Progenitor cell of endocrine pancreas (in vitro differentiated cells): ENCODE measurements at regions not wholly inside any gene's neighbourhood (a gene's known extent, or its start where the extent isn't known, plus 50 kb on each side); places are given as distances from the start of the nearest gene placed in this dataset.

Experiments
- DNase-seq: peaks from one replicate; pipeline ENCODE4 v3.0.0; 2021; ENCODE audit warnings: low spot score; ENCODE audit not compliant: unreplicated experiment
- H3K27ac Mint-ChIP-seq: 2 replicates; pipeline ENCODE4 v1.8.0; 2021; ENCODE audit warnings: mild to moderate bottlenecking, moderate library complexity, mixed read lengths
- H3K27me3 Mint-ChIP-seq: 2 replicates; pipeline ENCODE4 v1.8.0; 2021; ENCODE audit warnings: mixed read lengths
- H3K36me3 Mint-ChIP-seq: 2 replicates; pipeline ENCODE4 v1.8.0; 2022; ENCODE audit warnings: mixed read lengths; ENCODE audit not compliant: insufficient read depth
- H3K4me1 Mint-ChIP-seq: 2 replicates; pipeline ENCODE4 v1.8.0; 2021; ENCODE audit warnings: low read depth, mixed read lengths
- H3K4me3 Mint-ChIP-seq: 2 replicates; pipeline ENCODE4 v1.8.0; 2021; ENCODE audit warnings: low read depth, mild to moderate bottlenecking, moderate library complexity, mixed read lengths
- H3K9me3 Mint-ChIP-seq: 2 replicates; pipeline ENCODE4 v1.8.0; 2021; ENCODE audit warnings: low read depth, mixed read lengths
- CTCF ChIP-seq: fragments of 200-600 bp; sonication (generic); IDR thresholded peaks from one replicate; pipeline ENCODE4 v1.5.0; 2021; ENCODE audit warnings: antibody characterized with exemption, mild to moderate bottlenecking; ENCODE audit not compliant: unreplicated experiment

- Mint-ChIP-seq H3K36me3 (no peaks in the 10 kb centered on the region), H3K27ac (no peak overlapping the region), H3K27me3 (peaks cover 38% of the 10 kb centered on the region), H3K9me3 (no peaks in the 10 kb centered on the region), H3K4me1 (peaks cover 1% of the 10 kb centered on the region), H3K4me3 (no peak overlapping the region)
- DNase-seq: no peak
- no peak for TF ChIP-seq CTCF
Observed at GRCh38 chr2:242035858-242036652, 166.5 kb downstream of the RTP5 start.

- Mint-ChIP-seq H3K27ac (no peak overlapping the region), H3K27me3 (peaks cover 39% of the 10 kb centered on the region), H3K9me3 (no peaks in the 10 kb centered on the region), H3K4me3 (no peak overlapping the region), H3K4me1 (peaks cover 1% of the 10 kb centered on the region), H3K36me3 (no peaks in the 10 kb centered on the region)
- no peak for DNase-seq
- no peak for TF ChIP-seq CTCF
Observed at GRCh38 chr2:242036653-242036950, 167.1 kb downstream of the RTP5 start.

DNA sequence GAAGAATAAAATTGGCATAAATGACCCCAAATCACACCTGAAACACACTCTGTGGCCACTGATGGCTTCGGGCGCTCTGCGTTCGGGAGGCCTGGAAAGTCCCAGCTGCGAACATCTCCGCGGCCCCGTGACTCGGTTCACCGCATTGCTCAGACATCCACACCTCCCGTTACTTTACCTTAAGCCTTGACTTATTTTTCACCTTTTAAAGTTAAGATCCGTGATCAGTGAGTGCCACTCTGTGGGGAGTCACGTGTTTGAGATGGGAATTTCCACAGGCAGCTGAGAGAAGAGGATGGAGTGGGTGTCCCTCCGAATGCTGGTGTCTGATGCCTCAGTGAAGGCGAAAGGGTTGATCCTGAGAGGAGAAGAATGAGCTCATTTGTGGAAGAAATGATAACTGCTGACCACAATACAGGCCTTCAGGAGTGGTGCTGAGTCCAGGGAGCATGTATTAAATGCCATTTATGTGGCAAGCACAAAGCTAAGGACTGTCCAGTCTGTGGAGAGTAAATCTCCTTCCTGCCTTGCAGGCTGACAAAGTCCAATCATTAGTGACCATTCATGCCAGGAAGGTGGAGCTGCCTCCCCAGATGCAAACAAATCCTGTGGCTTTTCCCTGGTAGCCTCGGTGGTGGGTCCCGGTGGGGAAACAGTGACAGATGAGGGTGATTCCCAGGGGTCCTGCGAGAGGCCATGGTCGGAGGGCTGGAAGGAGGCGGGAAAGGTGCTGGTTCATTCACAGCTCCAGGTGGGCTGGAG lies 168.8 kb downstream of the RTP5 start:
- DNase-seq: no peak
- H3K9me3 Mint-ChIP-seq: no peaks in the 10 kb centered on the region
- peaks cover 35% of the 10 kb centered on the region for H3K27me3 Mint-ChIP-seq
- H3K4me1 Mint-ChIP-seq: peaks cover 1% of the 10 kb centered on the region
- no peak overlapping the region for H3K4me3 Mint-ChIP-seq
- H3K36me3 Mint-ChIP-seq: no peaks in the 10 kb centered on the region
- TF ChIP-seq CTCF: no peak
- no peak overlapping the region for H3K27ac Mint-ChIP-seq

DNA sequence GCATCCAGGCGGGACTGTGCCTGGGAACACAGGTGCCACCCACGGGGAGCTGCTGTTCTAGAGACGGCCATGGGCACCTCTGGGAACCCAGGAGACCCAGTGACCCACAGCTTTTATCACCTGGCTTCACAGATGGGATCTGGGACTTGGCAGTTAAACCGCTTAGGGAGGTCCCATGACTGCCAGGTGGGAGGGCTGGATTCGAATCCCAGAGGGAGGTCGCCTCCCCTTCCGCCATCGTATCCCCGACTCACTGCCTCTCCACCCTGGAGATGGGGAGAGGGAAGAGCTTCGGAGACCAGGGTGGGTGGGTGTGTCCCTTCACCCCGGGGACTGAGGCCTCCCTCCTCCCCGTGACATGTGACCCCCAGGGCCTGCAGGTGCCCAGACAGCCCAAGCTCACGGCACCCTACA lies 169.4 kb downstream of the RTP5 start:
- H3K4me3 Mint-ChIP-seq: no peak overlapping the region
- no peaks in the 10 kb centered on the region for H3K36me3 Mint-ChIP-seq
- peaks cover 35% of the 10 kb centered on the region for H3K27me3 Mint-ChIP-seq
- no peak overlapping the region for H3K27ac Mint-ChIP-seq
- TF ChIP-seq CTCF: no peak
- peaks cover 1% of the 10 kb centered on the region for H3K4me1 Mint-ChIP-seq
- H3K9me3 Mint-ChIP-seq: no peaks in the 10 kb centered on the region
- DNase-seq: no peak

- DNase-seq: no peak
- peaks cover 1% of the 10 kb centered on the region for H3K4me1 Mint-ChIP-seq
- no peaks in the 10 kb centered on the region for H3K36me3 Mint-ChIP-seq
- H3K9me3 Mint-ChIP-seq: no peaks in the 10 kb centered on the region
- H3K27me3 Mint-ChIP-seq: peaks cover 36% of the 10 kb centered on the region
- TF ChIP-seq CTCF: no peak
- H3K27ac Mint-ChIP-seq: no peak overlapping the region
- no peak overlapping the region for H3K4me3 Mint-ChIP-seq
Observed at GRCh38 chr2:242040303-242040655, 170.8 kb downstream of the RTP5 start.
